ENCODE measurements at regions not wholly inside any gene's neighbourhood (a gene's known extent, or its start where the extent isn't known, plus 50 kb on each side); places are given as distances from the start of the nearest gene placed in this dataset.

DNA sequence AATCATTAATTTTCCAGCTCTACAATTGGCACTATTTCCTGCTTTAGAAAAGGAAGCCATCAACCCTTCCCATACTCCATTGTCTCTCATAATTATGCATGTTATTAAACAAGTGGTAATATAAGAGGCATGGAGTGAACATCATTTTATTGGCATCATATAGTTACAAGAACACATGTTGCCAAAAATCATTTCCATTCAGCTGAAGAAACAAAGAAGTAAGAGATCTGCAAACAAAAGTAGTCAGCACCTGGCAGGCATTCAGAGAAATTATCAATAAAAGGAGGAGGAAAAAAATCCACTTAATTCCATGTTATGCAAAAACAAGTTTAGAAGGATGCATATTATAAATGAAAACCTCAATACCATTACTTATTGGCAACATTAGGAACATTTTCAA, 1208.2 kb upstream of the C9orf72 start:
- no peak overlapping the region for H2BK15ac ChIP-seq (ENCODE audit: low read depth, low read length)
- no peak overlapping the region for H2AFZ ChIP-seq (replicated peaks; ENCODE audit: low read length, poor library complexity)
- H3K23ac ChIP-seq (ENCODE audit: low read depth, low read length): no peak overlapping the region
- TF ChIP-seq CTCF (conservative IDR thresholded peaks at IDR 0.05; ENCODE audit: low read depth, low read length) (no peak), CHD1 (IDR thresholded peaks at IDR 0.05; ENCODE audit: low read depth, low read length) (no peak), RCOR1 (IDR thresholded peaks at IDR 0.05; ENCODE audit: insufficient replicate concordance, low read length) (no peak), MXI1 (IDR thresholded peaks at IDR 0.05; ENCODE audit: borderline replicate concordance, low read depth, low read length) (no peak), MAFK (IDR thresholded peaks at IDR 0.05; ENCODE audit: low read depth, low read length) (no peak), RAD21 (IDR thresholded peaks at IDR 0.05; ENCODE audit: low read length) (no peak), NFE2L2 (IDR thresholded peaks at IDR 0.05; ENCODE audit: low read depth, low read length) (no peak), RFX5 (IDR thresholded peaks at IDR 0.05; ENCODE audit: low read depth, low read length) (no peak), FOS (IDR thresholded peaks at IDR 0.05; ENCODE audit: low read depth, low read length) (no peak)
- 0 out of 2 replicates have a peak, but pooled peaks cover 2% of the 10 kb centered on the region for H3K9me3 ChIP-seq (ENCODE audit: control insufficient read depth, insufficient read depth, low read length)
- no peak overlapping the region for H3K4me2 ChIP-seq (ENCODE audit: low read depth, low read length)
- H3K9ac ChIP-seq (ENCODE audit: low read depth, low read length): no peak overlapping the region
- in situ Hi-C loops (cut with MboI; ENCODE audit: low sequenced_read_pairs) (no loop called here), intact Hi-C loops (cut with micrococcal nuclease) (no loop called here), dilution Hi-C loops (cut with HindIII; ENCODE audit: low sequenced_read_pairs, unreplicated experiment) (no loop called here)
- H3K14ac ChIP-seq (replicated peaks; ENCODE audit: low read depth, low read length): no peak overlapping the region
- CTCF ChIA-PET: no interaction called here
- no peak overlapping the region for H4K5ac ChIP-seq (ENCODE audit: low read depth, low read length)
- no peak overlapping the region for H4K8ac ChIP-seq (ENCODE audit: low read depth in 2 of 2, low read length in 2 of 2)
- no peak overlapping the region for H3K56ac ChIP-seq (ENCODE audit: extremely low read depth, insufficient read depth, low read length)
- H3K27ac ChIP-seq (ENCODE audit: insufficient read depth, low read length): no peak overlapping the region
- POLR2A ChIA-PET (ENCODE audit: unreplicated experiment): no interaction called here
- no peak overlapping the region for H2AK5ac ChIP-seq (ENCODE audit: low read depth, low read length)
- H2AK9ac ChIP-seq (replicated peaks; ENCODE audit: low read depth, low read length, poor library complexity): no peak overlapping the region
- H3K4me3 ChIP-seq (ENCODE audit: insufficient read depth, low read depth, low read length): no peak overlapping the region
- no peaks in the 10 kb centered on the region for H3K27me3 ChIP-seq (ENCODE audit: control insufficient read depth, insufficient read depth, low read length)
- no peak overlapping the region for H2BK5ac ChIP-seq (ENCODE audit: low read depth, low read length, poor library complexity, severe bottlenecking)
- H3K9me1 ChIP-seq (ENCODE audit: insufficient read depth, low read length): no peaks in the 10 kb centered on the region
- H2BK20ac ChIP-seq (ENCODE audit: low read depth, low read length): no peak overlapping the region
- H3K18ac ChIP-seq (ENCODE audit: low read depth, low read length): no peak overlapping the region
- H3K4ac ChIP-seq (ENCODE audit: low read depth, low read length): no peak overlapping the region
- H3K4me1 ChIP-seq (ENCODE audit: control insufficient read depth, insufficient read depth, low read length): no peaks in the 10 kb centered on the region
- no peak overlapping the region for H4K91ac ChIP-seq (ENCODE audit: insufficient read depth, low read depth, low read length)
- ATAC-seq (ENCODE audit: low read depth): no peak
- no peak for DNase-seq
- H3K79me1 ChIP-seq (ENCODE audit: low read depth in 1 of 2, low read length in 2 of 2): no peaks in the 10 kb centered on the region
- H3K36me3 ChIP-seq (ENCODE audit: control insufficient read depth, insufficient read depth, low read length): no peaks in the 10 kb centered on the region
- H4K20me1 ChIP-seq (ENCODE audit: insufficient read depth, low read length): no peaks in the 10 kb centered on the region
- BruUV-seq (replicated peaks): no TSS peak
- no peak overlapping the region for H2BK120ac ChIP-seq (ENCODE audit: low read depth, low read length)
